ENCODE measurements at regions not wholly inside any gene's neighbourhood (a gene's known extent, or its start where the extent isn't known, plus 50 kb on each side); places are given as distances from the start of the nearest gene placed in this dataset.

- DNase-seq (ENCODE audit: low read depth, low spot score), result no peak
Observed at GRCh38 chr6:104617591-104617990, 242.1 kb downstream of the HACE1 start.

DNA sequence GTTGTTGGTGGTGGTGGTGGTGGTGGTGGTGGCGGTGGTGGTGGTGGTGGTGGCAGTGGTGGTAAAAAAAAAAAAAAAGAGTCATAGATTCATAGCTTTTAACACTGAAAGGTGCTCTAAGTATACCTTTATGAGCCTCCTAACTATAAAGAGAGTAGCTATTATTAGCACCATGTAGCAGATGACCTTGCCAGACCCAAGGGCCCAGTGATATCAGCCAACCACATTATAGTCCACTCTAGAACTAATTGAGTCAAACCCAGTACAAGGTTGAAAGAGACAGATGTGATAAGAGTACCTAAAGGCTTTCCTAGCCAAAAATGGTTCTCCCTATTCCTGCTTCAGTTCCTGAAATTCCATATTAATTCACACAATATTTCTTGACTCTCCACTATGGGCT is 245.3 kb downstream of the HACE1 start:
- no peak for DNase-seq (ENCODE audit: low read depth, low spot score)

- DNase-seq (ENCODE audit: low read depth, low spot score), result peak; percentile 30
Observed at GRCh38 chr6:104613416-104614001, 246.2 kb downstream of the HACE1 start.

DNA sequence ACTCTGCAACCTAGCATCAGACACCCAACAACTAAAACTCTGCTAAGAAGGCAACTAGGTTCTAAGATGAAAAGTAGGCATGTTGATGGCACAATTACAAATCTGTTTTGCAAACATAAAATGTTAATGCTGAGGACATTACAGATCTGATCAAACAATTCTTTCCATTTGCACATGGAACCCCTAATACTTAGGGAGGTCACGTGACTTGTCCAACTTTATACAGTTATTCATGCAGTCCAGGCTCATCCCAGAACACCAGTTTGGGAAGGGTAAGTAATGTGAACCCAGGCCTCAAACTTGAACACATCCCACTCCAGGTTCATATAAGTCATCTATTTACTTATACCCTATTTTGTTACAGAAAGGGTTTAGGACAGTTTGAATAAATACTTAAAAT is 247.2 kb downstream of the HACE1 start:
- no peak for DNase-seq (ENCODE audit: low read depth, low spot score)

DNA sequence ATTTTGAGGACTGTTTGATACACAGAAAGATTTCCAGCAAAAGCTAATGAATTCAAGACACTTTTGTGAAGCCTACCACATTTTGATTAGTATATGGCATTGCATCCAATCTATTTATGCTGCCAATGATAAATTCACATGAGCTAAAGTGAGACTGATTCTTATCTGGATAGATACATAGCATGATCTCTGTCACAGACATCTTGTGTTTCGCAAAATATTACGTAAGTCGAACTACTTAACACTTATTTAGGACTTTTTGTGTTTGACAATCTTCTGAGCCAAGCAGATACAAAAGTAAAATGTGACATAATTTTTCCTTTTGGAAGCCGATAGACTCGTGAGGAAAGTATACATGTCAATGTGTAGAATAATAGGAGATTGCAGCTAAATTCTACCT is 251.6 kb downstream of the HACE1 start:
- DNase-seq (ENCODE audit: low read depth, low spot score), result no peak

GRCh38 chr6:104607501-104607900 is 252.2 kb downstream of the HACE1 start:
- DNase-seq (ENCODE audit: low read depth, low spot score), result no peak

- DNase-seq (ENCODE audit: low read depth, low spot score), result no peak
Observed at GRCh38 chr6:104606361-104606760, 253.4 kb downstream of the HACE1 start.

DNA sequence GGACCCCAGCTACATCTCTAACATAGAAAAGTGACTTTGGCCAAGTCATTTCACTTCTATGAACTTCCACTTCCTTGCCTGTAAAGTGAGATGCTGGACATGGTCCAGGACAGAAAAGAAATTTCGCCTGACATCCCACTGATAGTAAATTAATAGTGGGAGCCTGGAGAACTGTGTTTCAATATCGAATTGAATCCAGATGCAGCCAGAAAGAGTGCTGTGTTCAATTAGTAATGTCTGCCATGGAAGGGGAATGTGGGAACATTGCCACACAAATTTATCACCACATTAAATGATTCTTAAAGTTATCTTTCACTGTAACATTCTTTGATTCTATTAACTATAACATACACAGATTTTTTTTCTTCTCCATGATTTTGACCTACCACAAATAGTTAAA is 255.0 kb downstream of the HACE1 start:
- DNase-seq (ENCODE audit: low read depth, low spot score), result no peak

GRCh38 chr6:104603108-104603745 is 256.5 kb downstream of the HACE1 start:
- DNase-seq (ENCODE audit: low read depth, low spot score), result no peak

- no peak for DNase-seq (ENCODE audit: low read depth, low spot score)
Observed at GRCh38 chr6:104601721-104602120, 258.0 kb downstream of the HACE1 start.

- no peak for DNase-seq (ENCODE audit: low read depth, low spot score)
Observed at GRCh38 chr6:104601131-104601651, 258.5 kb downstream of the HACE1 start.

DNA sequence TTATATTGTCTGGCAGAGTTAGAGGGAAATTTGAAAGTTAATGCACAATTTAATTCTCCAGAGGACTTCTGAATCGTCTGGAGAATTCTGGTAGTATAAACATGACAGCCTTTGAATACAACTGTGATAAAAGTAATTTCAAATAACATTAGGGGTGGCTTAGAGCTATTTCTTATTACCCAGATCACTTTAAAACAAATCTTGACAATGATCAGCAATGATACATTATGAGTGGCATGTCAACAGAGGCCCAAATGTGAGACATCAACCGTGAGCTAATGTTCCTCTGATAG is 259.1 kb downstream of the HACE1 start:
- DNase-seq (ENCODE audit: low read depth, low spot score), result no peak

- no peak for DNase-seq (ENCODE audit: low read depth, low spot score)
Observed at GRCh38 chr6:104599821-104600638, 259.7 kb downstream of the HACE1 start.

- no peak for DNase-seq (ENCODE audit: low read depth, low spot score)
Observed at GRCh38 chr6:104597541-104598050, 262.1 kb downstream of the HACE1 start.

GRCh38 chr6:104596091-104596490 is 263.6 kb downstream of the HACE1 start:
- DNase-seq (ENCODE audit: low read depth, low spot score), result no peak

DNA sequence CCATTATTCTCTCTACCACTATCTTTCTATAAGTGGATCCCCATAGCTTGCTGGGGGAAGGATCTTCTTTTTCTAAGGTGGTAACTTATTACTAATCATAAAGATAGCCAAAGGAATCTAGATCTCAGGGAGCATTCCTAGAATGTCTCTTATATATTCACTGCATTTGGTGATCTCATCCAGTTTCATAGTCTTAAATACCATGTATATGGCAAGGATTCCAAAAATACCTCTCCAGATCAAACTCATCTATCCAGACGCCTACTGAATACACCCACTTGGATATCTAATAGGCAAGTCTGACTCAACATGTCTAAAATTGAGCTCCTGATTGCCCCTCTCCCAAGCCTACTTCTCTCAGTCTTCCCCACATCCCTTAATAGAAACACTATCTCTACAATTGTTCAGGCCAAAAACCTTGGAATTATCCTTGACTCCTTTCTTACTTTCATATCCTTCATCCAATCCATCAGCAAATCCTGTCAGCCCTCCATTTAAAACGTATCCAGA is 264.4 kb downstream of the HACE1 start:
- DNase-seq (ENCODE audit: low read depth, low spot score), result no peak

- DNase-seq (ENCODE audit: low read depth, low spot score), result no peak
Observed at GRCh38 chr6:104591573-104592334, 268.0 kb downstream of the HACE1 start.

DNA sequence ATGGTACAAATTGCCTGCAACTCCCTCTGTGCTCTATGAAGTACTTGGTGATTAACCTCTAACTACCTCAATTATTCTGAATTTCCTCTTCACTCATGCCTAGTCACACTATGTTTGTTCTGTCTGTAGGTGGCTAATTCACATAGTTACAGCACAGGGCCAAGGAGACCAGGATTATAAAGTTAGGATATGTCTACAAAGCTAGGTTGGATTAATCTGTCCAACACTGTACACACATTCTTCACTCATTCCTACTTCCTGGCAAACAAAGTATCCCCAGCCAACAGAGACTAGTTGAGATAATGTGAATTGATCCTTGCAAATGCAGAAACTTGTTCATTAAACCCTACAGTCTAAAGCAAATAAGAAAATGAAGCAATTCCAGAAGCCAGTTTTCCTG is 269.8 kb downstream of the HACE1 start:
- DNase-seq (ENCODE audit: low read depth, low spot score), result no peak

GRCh38 chr6:104585646-104586045 is 274.1 kb downstream of the HACE1 start:
- DNase-seq (ENCODE audit: low read depth, low spot score), result no peak

DNA sequence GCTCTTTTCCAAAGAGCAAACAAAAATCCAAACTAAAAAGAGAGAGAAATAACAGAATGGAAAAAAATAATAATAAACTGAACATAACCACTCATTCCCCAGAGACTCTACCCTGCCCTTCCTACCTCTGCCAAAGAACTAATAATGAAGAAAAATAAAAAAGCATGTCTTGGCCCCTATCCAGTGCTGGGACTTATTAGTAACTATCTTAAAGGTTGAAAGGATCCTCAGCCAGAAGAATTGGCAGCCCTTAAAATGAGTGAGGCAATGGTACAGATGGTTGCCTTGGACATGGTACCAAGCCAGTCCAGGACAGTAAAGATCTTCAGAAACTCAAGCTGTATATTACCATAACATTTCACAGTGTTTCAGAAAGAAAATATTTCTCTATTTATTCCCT is 279.3 kb downstream of the HACE1 start:
- no peak for DNase-seq (ENCODE audit: low read depth, low spot score)

DNA sequence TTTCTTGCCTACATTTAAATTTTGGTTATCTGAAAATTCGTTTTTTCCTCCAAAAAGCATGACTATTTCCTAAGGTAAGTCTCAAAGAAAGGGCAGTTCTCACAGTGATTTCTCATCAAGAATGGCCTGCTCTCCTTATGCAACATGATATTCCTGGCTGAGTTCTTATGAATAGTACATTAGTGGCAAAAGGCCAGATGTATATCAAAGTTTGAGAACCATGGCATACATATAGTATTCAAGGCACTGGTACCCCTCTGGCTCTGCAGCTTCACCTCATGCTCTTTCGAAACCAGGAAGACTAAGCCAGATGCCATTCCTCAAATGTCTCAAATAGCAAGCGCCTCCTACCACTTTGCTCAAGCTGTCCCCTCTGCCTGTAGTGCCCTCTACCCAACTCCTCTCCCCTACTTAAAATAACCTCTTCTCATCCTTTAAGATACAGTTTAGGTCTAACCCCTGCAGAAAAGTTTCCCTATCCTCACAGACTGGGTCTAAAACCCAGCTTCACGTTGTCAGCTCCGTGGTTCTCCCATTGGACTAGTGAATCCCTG is 280.3 kb downstream of the HACE1 start:
- no peak for DNase-seq (ENCODE audit: low read depth, low spot score)
